ENCODE measurements at regions not wholly inside any gene's neighbourhood (a gene's known extent, or its start where the extent isn't known, plus 50 kb on each side); places are given as distances from the start of the nearest gene placed in this dataset.

- TF ChIP-seq, protein P1, sequence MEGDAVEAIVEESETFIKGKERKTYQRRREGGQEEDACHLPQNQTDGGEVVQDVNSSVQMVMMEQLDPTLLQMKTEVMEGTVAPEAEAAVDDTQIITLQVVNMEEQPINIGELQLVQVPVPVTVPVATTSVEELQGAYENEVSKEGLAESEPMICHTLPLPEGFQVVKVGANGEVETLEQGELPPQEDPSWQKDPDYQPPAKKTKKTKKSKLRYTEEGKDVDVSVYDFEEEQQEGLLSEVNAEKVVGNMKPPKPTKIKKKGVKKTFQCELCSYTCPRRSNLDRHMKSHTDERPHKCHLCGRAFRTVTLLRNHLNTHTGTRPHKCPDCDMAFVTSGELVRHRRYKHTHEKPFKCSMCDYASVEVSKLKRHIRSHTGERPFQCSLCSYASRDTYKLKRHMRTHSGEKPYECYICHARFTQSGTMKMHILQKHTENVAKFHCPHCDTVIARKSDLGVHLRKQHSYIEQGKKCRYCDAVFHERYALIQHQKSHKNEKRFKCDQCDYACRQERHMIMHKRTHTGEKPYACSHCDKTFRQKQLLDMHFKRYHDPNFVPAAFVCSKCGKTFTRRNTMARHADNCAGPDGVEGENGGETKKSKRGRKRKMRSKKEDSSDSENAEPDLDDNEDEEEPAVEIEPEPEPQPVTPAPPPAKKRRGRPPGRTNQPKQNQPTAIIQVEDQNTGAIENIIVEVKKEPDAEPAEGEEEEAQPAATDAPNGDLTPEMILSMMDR (IDR thresholded peaks at IDR 0.05 in 8 of 11, conservative IDR thresholded peaks at IDR 0.05 in 3 of 11), result no peak
- no peak for TF ChIP-seq POLR2A (IDR thresholded peaks at IDR 0.05)
- TF ChIP-seq POLR2AphosphoS5 (IDR thresholded peaks at IDR 0.05), result no peak
Measured at GRCh38 chr11:33521384-33521783, 179.2 kb downstream of the C11orf91 start.

All from spleen (tissue), 7 donors.